Chondrocyte (in vitro differentiated cells): ENCODE measurements at regions not wholly inside any gene's neighbourhood (a gene's known extent, or its start where the extent isn't known, plus 50 kb on each side); places are given as distances from the start of the nearest gene placed in this dataset.
"Not testable (repeated sequence)": the region's sequence is repeated elsewhere in the genome, so short reads cannot be mapped to it uniquely, and the experiment has no call there.

Experiments used
- DNase-seq: peaks from one replicate; pipeline ENCODE4 v3.0.0; 2021; ENCODE audit warnings: mixed read lengths, low spot score
- H3K27ac Mint-ChIP-seq: one replicate; pipeline ENCODE4 v1.8.0; 2021; ENCODE audit warnings: mild to moderate bottlenecking, moderate library complexity, mixed read lengths; ENCODE audit not compliant: unreplicated experiment
- H3K27me3 Mint-ChIP-seq: 2 replicates; pipeline ENCODE4 v1.8.0; 2021; ENCODE audit warnings: low read depth, mixed read lengths
- H3K36me3 Mint-ChIP-seq: 2 replicates; pipeline ENCODE4 v1.8.0; 2021; ENCODE audit warnings: low read depth, mixed read lengths
- H3K4me1 Mint-ChIP-seq: 2 replicates; pipeline ENCODE4 v1.8.0; 2021; ENCODE audit warnings: low read depth, mild to moderate bottlenecking, mixed read lengths
- H3K4me3 Mint-ChIP-seq: one replicate; pipeline ENCODE4 v1.8.0; 2021; ENCODE audit warnings: mild to moderate bottlenecking, moderate library complexity, mixed read lengths; ENCODE audit not compliant: unreplicated experiment
- H3K9me3 Mint-ChIP-seq: 2 replicates; pipeline ENCODE4 v1.8.0; 2021; ENCODE audit warnings: low read depth, mixed read lengths
- TF ChIP-seq, protein P1 (sequence below): fragments of 200-600 bp; sonication (generic); IDR thresholded peaks from 2 replicates; pipeline ENCODE4 v1.5.0; 2021; ENCODE audit warnings: antibody characterized with exemption, mild to moderate bottlenecking, moderate library complexity

DNA sequence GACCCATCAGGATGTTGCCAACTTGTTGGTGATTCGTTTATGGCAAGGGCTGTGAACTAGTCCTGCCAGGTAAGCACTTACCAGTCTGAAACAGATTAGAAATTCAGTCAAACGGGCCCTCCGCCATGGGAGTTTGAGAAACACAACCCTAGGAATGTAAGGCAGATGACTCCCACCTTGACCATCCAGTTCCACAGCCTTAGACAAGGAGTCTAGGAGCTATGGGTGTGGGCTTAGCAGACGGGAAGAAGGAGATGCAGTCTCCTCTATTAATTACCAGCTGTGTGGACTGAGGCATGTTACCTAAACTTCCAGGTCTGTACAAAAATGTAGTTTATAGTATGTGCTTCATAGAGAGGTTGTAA is 319.4 kb upstream of the NCKAP5 start:
- Mint-ChIP-seq H3K4me1 (peaks cover 10% of the 10 kb centered on the region), H3K4me3 (no peak overlapping the region), H3K27me3 (peaks cover 14% of the 10 kb centered on the region), H3K36me3 (no peaks in the 10 kb centered on the region), H3K9me3 (no peaks in the 10 kb centered on the region), H3K27ac (no peak overlapping the region)
- DNase-seq = no peak
- TF ChIP-seq, protein P1, sequence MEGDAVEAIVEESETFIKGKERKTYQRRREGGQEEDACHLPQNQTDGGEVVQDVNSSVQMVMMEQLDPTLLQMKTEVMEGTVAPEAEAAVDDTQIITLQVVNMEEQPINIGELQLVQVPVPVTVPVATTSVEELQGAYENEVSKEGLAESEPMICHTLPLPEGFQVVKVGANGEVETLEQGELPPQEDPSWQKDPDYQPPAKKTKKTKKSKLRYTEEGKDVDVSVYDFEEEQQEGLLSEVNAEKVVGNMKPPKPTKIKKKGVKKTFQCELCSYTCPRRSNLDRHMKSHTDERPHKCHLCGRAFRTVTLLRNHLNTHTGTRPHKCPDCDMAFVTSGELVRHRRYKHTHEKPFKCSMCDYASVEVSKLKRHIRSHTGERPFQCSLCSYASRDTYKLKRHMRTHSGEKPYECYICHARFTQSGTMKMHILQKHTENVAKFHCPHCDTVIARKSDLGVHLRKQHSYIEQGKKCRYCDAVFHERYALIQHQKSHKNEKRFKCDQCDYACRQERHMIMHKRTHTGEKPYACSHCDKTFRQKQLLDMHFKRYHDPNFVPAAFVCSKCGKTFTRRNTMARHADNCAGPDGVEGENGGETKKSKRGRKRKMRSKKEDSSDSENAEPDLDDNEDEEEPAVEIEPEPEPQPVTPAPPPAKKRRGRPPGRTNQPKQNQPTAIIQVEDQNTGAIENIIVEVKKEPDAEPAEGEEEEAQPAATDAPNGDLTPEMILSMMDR = no peak

DNA sequence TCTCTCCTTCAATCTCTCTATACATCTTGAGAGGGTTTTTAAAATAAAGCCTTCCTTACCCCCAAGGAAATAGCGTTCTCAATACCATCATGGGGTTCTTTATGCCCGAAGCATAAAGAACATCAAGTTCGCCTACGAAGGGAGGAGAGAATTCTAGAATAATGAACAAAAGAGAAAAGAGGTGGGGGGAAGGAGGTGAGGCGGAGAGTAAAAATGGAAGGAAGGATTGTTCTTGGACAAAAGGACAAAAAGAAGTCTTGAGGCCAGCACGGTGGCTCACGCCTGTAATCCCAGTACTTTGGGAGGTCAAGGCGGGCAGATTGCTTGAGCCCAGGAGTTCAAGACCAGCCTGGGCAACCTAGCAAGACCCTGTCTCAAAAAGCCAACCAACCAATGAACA is 319.8 kb upstream of the NCKAP5 start:
- no peaks in the 10 kb centered on the region for H3K36me3 Mint-ChIP-seq
- H3K27me3 Mint-ChIP-seq = peaks cover 15% of the 10 kb centered on the region
- no peak overlapping the region for H3K4me3 Mint-ChIP-seq
- no peak overlapping the region for H3K27ac Mint-ChIP-seq
- no peaks in the 10 kb centered on the region for H3K9me3 Mint-ChIP-seq
- TF ChIP-seq, protein P1 = no peak
- H3K4me1 Mint-ChIP-seq = peaks cover 10% of the 10 kb centered on the region
- no peak for DNase-seq

DNA sequence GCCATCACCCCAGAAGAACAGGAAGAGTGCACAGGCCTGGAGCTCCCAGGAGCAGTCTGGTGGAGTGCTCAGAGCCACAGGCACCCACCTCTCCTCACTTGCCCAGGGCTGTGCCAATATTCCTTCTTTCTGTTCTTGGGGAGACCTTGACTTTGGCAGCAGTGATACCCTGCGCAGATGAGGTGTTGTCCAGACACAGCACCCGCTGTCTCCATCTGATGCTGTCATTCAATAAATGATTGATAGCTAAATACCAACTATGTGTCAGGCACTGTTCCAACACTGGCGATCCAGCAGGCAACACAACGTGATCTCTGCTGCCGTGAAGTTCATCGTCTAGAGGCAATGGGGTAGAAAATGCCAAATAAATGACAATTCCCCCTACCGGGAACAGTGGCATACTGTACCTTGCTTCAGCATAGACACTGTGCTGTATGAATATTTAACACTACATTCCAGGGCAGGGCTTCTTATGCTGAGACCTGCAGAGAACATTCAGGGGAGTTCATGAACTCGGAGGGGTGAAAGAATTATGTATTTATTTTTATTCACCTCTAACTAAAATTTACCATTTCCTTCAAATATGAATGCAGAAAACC is 320.5 kb upstream of the NCKAP5 start:
- H3K27me3 Mint-ChIP-seq = peaks cover 21% of the 10 kb centered on the region

DNA sequence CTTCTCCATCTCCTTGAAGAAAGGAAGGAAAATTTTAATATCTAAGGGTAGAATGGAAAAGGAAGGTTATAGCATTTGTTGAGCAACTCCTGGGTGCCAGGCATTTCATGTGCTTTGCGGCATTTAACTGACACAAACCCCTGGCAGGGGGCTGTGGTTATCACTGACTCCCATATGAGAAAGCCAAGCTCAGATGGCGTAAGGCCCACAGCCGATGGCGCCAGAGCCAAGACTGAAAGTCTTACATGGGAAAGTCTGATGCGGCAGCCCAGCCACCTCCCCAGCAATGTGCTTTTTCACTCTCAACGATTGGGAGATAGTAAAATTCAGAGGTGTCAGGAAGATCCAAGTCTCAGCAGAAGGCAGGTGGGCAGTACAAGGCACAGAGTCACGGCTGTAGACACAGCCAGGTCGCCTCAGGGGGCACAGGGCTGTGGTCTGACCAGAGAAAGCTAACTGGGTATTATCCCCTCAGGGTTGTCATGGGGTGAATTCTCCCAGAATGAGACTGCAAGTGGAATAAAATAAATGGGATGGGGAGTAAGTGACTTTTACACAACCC is 324.2 kb upstream of the NCKAP5 start:
- Mint-ChIP-seq H3K27me3 (peaks cover 21% of the 10 kb centered on the region), H3K9me3 (peaks cover 4% of the 10 kb centered on the region), H3K4me3 (no peak overlapping the region), H3K4me1 (no peaks in the 10 kb centered on the region), H3K27ac (no peak overlapping the region), H3K36me3 (no peaks in the 10 kb centered on the region)
- no peak for DNase-seq
- TF ChIP-seq, protein P1 = no peak

More for the DNA sequence above, 320.5 kb upstream of the NCKAP5 start:
- Mint-ChIP-seq H3K36me3 (no peaks in the 10 kb centered on the region), H3K4me1 (peaks cover 10% of the 10 kb centered on the region), H3K4me3 (no peak overlapping the region), H3K27ac (no peak overlapping the region), H3K9me3 (no peaks in the 10 kb centered on the region)
- DNase-seq = no peak
- TF ChIP-seq, protein P1 = no peak

DNA sequence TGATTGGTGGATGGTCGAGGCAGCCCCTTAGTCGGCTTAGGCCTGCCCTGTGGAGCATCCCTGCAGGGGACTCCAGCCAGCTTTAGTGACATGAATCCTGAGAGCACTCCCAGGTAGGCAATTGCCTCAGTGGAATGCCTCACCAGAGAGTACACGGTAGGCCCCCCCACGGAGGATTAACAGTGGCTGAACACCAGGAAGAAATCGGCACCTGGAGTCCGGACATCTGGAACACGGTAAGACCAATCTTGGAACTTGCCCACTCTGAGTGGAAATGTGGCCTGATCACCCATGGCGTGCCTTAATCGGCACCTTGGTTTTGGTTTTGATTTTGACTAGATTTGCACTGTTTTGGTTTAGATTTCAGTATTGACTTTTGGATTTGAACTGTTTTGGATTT is 326.2 kb upstream of the NCKAP5 start:
- DNase-seq = no peak
- Mint-ChIP-seq H3K27ac (no peak overlapping the region), H3K4me1 (no peaks in the 10 kb centered on the region), H3K27me3 (peaks cover 20% of the 10 kb centered on the region), H3K36me3 (no peaks in the 10 kb centered on the region), H3K4me3 (no peak overlapping the region), H3K9me3 (peaks cover 4% of the 10 kb centered on the region)
- TF ChIP-seq, protein P1 = no peak

DNA sequence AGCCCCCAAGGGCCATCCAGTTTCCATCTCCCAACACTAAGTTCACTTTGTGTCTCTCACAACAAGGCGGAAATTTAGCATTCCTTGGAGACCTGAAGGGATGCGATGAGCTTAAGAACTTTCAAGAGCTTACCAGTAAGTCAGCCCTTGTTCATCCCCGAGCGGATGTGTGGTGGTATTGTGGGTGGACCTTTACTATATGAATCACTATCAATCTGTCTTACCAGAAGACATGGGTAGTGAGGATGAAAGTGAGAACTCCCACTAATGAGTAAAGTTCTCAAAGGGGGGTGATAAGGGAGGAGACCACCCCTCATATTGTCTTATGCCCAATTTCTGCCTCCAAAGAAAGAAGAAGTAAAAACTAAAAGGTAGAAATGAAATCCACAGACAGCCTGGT is 329.6 kb upstream of the NCKAP5 start:
- H3K4me1 Mint-ChIP-seq, H3K36me3 Mint-ChIP-seq, H3K4me3 Mint-ChIP-seq, H3K9me3 Mint-ChIP-seq, H3K27ac Mint-ChIP-seq, DNase-seq: not testable (repeated sequence)
- H3K27me3 Mint-ChIP-seq = peaks cover 29% of the 10 kb centered on the region
